ENCODE measurements at regions not wholly inside any gene's neighbourhood (a gene's known extent, or its start where the extent isn't known, plus 50 kb on each side); places are given as distances from the start of the nearest gene placed in this dataset.

DNA sequence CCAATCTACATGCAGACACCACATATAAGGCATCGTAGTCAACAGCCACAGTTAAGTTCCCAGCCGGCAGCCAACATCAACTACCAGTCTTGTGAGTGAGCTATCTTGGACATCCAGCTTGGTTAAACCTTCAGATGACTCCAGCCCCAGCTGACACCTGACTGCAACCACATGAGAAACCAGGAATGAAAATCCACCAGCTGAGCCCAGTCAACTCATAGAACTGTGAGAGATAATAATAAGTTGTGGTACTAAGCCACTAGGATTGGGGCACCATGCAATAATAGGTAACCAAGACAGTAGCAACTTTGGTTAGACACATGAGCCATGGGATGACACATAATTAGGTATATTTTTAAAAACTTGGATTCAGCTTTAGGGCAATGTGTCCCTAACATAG lies 188.1 kb upstream of the BCOR start:
- Mint-ChIP-seq H3K27ac (no peak overlapping the region), H3K4me3 (no peak overlapping the region), H3K36me3 (no peaks in the 10 kb centered on the region), H3K4me1 (peaks cover 12% of the 10 kb centered on the region), H3K27me3 (no peaks in the 10 kb centered on the region), H3K9me3 (peaks cover 8% of the 10 kb centered on the region)
- no peak for ATAC-seq

DNA sequence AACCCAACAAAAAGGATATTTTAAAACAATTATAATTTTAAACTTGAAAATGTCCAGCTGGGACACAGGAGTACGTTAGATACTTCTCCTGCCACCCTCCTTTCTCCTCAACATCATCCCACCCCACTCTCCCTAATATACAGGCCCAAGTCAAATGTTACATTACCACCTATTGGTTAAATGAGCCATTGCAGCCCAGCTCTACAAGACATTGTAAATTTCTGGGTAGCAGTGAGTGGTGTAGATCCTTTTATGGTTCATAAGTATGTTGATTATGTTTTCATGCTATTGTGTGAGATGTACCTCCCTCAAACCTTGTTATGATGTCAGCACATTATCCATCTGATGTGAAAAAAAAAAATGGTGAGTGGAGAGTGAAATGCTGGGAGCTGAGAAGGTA lies 187.1 kb upstream of the BCOR start:
- Mint-ChIP-seq H3K27ac (no peak overlapping the region), H3K27me3 (no peaks in the 10 kb centered on the region), H3K4me1 (peaks cover 12% of the 10 kb centered on the region), H3K4me3 (no peak overlapping the region), H3K36me3 (no peaks in the 10 kb centered on the region), H3K9me3 (peaks cover 8% of the 10 kb centered on the region)
- ATAC-seq = no peak

DNA sequence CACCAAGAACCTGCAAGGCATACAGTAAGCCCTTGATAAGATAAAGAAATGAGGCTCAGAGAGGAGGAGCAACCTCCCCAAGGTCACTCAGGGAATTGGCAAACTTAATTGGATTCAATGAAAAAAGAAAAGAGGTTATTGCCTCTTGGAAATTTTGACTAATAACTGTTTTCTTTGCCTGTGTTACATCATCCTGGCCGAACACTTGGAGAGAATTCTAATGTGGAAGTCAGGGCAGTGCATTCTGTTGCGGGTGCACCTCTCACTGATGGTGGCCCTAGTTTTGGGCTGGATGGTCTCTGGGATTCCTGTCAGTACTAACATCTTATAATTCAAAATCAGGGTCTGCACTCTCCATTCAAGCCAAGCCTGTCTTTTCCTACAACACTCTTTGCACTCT lies 186.2 kb upstream of the BCOR start:
- peaks cover 12% of the 10 kb centered on the region for H3K4me1 Mint-ChIP-seq
- H3K36me3 Mint-ChIP-seq = no peaks in the 10 kb centered on the region
- no peak for ATAC-seq
- no peak overlapping the region for H3K27ac Mint-ChIP-seq
- no peaks in the 10 kb centered on the region for H3K27me3 Mint-ChIP-seq
- H3K4me3 Mint-ChIP-seq = no peak overlapping the region
- peaks cover 8% of the 10 kb centered on the region for H3K9me3 Mint-ChIP-seq

DNA sequence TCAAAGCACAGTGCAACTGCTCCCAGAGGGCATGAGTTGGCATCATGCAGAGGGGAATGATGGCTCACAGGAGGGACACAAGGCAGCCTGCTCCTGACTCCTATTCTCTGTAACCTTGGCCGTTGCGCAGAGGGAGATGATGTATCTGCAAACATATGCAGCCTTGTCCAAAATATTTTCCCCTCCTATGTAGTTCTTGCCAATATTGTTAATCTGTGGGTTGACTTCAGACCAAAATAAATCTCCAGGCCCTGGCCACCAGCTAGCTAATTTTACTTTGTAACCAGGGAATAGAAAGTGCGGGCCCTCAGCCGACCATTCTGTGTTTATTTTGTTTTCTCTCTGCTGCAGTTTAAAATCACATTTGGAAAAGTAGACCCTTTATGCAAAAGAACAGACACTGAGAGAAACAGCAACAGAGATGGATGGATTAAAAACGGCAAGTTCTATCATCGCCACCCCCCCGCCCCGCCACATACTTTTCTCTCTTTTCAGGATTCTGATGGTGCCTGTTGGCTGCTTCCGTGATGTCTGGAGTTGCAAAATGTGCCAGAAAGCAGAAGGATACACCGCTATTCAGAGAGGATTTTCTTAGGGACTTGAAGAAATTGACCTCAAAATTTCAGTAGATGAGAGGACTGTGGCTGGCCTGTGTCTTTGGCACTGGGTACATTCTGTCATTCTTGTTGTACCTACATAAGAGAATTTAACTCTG lies 185.3 kb upstream of the BCOR start:
- H3K9me3 Mint-ChIP-seq = peaks cover 8% of the 10 kb centered on the region
- H3K27me3 Mint-ChIP-seq = no peaks in the 10 kb centered on the region
- no peak for ATAC-seq
- no peaks in the 10 kb centered on the region for H3K36me3 Mint-ChIP-seq
- no peak overlapping the region for H3K27ac Mint-ChIP-seq
- H3K4me1 Mint-ChIP-seq = peaks cover 12% of the 10 kb centered on the region
- H3K4me3 Mint-ChIP-seq = no peak overlapping the region

DNA sequence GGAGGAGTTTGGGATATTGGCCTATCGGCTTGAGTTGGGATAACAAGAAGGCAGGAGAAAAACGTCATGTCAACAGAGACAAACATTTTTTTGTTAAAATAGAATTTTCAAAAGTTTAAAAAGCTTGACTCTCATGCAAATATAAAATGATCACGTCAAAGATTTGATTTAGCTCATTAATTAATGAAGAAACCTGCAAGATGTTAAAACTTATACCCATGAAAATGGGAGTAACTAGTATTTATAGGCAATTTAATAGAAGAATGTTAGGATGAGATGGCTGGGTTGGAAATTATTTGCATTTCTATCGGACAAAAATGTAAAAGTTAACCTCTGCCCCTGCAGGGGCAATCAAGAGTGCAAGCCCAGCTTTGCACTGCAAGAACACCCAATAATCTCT lies 184.6 kb upstream of the BCOR start:
- Mint-ChIP-seq H3K27ac (no peak overlapping the region), H3K4me1 (peaks cover 12% of the 10 kb centered on the region), H3K4me3 (no peak overlapping the region), H3K36me3 (no peaks in the 10 kb centered on the region), H3K9me3 (peaks cover 8% of the 10 kb centered on the region), H3K27me3 (no peaks in the 10 kb centered on the region)
- ATAC-seq = no peak

DNA sequence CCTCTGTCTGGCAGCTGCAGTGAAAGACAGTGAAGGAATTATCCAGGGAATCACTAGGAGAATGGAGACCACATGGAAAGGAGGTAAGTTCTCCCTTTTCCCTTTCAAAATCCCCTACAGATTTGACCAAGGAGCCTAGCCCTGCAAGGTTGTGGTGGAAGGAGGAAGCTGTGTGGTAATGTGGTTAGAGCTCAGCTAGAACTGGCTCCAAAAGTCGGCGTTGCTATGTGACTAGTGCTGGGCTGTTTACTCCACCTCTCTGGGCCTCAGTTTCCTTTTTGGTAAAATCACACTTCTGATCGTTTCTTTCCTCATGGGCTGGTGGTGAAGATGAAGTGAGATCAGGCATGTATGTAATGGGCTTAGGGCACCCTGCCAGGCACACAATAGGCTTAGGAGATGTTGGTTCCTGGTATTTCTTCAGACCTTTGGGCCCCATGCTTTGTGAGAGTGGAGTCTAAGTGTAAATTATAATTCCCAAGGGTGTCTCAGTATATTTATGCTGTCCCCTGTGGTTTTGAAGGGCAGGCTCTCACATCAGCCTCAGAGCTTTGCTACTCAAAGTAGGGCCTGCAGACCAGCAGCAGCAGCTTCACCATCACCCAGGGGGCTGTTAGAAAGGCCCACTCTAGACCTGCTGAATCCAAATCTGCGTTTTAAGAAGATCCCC lies 183.7 kb upstream of the BCOR start:
- Mint-ChIP-seq H3K27me3 (no peaks in the 10 kb centered on the region), H3K9me3 (peaks cover 8% of the 10 kb centered on the region), H3K27ac (no peak overlapping the region), H3K36me3 (no peaks in the 10 kb centered on the region), H3K4me1 (peaks cover 12% of the 10 kb centered on the region), H3K4me3 (no peak overlapping the region)
- no peak for ATAC-seq

DNA sequence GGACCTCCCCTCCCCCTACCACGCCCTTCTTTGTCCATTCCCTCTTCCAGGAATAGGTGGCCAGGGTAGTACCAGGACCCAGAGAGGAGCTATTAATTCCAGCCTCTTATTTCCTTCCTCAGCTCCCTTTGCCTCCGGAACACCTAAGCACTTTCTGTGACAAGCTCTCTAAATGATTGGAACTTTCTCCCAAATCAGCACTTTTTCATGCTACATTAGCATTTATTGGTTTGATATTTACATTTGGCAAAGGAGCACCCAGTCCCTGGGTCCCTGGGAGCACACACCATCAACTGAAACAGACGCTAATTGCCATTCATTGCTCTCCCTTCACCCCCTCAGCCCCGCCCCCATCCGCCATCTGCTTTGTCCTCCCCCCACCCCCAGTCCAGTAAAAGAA lies 182.0 kb upstream of the BCOR start:
- ATAC-seq = no peak
- peaks cover under 1% of the 10 kb centered on the region for H3K9me3 Mint-ChIP-seq
- no peak overlapping the region for H3K4me3 Mint-ChIP-seq
- peaks cover 12% of the 10 kb centered on the region for H3K4me1 Mint-ChIP-seq
- H3K27ac Mint-ChIP-seq = no peak overlapping the region
- H3K27me3 Mint-ChIP-seq = no peaks in the 10 kb centered on the region
- H3K36me3 Mint-ChIP-seq = no peaks in the 10 kb centered on the region

DNA sequence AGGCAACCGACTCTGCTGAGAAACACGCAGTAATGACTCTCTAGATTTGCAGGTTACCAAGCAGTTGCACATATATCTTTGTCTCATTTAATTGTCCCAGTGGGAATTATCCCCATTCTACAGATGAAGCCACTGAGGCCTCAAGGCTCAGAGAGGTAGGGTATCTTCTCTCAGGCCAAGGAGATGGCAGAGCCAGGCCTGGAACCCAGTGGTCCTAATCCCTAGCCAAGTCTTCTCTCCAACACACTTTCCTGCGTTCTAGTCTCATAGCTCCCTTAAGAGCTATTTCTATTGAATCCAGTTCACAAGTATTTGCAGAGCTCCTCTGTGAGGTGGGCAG lies 181.3 kb upstream of the BCOR start:
- H3K27ac Mint-ChIP-seq = no peak overlapping the region
- H3K4me3 Mint-ChIP-seq = no peak overlapping the region
- no peaks in the 10 kb centered on the region for H3K36me3 Mint-ChIP-seq
- ATAC-seq = no peak
- peaks cover 12% of the 10 kb centered on the region for H3K4me1 Mint-ChIP-seq
- H3K27me3 Mint-ChIP-seq = no peaks in the 10 kb centered on the region
- no peaks in the 10 kb centered on the region for H3K9me3 Mint-ChIP-seq

DNA sequence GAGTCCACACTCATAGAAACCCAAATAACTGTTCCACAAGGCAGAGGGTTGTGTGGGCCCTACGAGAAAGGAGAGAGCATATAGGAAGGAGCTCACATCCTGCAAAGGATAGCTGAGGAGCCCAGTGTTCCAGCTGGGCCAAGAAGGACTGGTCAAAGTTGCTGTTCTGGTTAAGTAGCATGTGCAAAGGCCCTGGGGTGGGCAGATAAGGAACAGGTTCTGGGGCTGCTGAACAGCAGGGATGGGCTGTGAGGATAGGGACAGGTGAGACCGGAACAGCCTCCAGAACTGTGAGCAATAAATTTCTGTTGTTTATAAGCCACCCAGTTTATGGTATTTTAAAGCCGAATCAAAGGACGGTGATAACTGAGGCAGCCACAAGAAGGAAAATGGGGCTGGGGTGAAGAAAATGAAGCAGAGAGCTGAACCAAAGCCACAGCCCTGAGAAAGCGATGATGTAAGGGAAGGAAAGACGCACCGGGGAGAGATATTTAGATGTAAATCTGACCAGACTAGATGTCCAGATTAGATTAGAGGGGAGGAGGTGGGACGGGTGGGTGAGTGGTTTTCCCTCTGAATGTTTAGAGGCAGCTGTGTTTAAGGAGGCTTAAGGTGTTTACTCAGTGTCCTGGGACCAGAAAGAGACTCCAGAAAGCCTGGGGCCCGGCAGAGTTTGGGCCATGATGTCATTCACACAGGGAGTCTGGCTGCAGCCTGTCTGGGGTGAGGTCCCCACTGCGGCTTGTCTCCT lies 180.8 kb upstream of the BCOR start:
- Mint-ChIP-seq H3K27ac (no peak overlapping the region), H3K4me1 (peaks cover 12% of the 10 kb centered on the region), H3K9me3 (no peaks in the 10 kb centered on the region), H3K4me3 (no peak overlapping the region), H3K27me3 (no peaks in the 10 kb centered on the region), H3K36me3 (no peaks in the 10 kb centered on the region)
- ATAC-seq = no peak

DNA sequence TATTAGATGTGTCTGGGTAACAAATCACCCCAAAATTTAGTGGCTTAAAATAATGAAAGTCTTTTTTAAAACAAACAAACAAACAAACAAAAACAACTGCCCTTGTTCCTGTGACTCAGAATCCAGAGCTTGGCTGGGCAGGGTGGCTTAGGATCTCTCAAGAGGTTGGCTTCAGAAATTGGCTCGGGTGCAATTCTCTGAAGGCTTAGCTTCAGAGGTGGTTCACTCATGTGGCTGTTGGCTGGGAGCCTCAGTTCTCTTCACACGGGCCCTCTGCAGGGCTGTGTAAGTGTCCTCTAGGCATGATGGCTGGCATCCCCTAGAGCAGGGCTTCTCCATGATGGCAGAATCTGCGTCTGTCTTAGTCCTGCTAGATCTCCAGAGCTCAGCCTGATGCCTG lies 179.9 kb upstream of the BCOR start:
- no peak for ATAC-seq
- peaks cover 12% of the 10 kb centered on the region for H3K4me1 Mint-ChIP-seq
- no peak overlapping the region for H3K27ac Mint-ChIP-seq
- no peaks in the 10 kb centered on the region for H3K27me3 Mint-ChIP-seq
- no peaks in the 10 kb centered on the region for H3K9me3 Mint-ChIP-seq
- no peak overlapping the region for H3K4me3 Mint-ChIP-seq
- H3K36me3 Mint-ChIP-seq = no peaks in the 10 kb centered on the region

DNA sequence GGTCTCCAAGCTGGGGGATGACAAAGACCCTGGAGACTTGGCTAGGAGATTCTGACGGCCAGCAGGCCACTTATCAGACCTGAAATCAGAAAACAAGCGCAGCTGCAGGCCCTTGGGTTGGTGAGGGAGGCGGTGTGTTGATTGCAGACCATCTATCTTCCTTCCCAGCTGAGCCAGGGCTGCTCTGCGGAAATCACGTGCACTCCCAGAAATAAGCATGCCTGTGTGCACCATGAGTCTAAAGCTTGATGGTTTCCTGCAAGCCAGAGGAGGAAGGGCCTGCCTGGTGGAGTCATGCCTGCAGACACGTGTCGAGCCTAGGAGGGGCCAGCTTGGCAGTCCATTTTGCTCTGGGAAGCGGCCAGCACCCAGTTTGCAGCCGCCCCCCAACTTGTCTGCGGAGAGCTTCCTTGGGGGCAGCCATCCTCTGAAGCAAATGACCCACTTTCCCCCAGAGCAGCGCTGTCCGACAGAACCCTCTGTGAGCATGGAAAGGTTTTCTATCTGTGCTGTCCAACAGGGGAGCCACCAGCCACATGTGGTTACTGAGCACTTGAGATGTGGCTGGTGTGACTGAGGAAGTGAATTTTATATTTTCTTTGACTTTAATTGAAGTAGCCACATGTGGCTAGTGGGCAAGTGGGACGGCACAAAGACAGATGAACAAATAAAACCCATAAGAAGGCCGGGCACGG lies 175.7 kb upstream of the BCOR start:
- ATAC-seq = no peak
- H3K27ac Mint-ChIP-seq = no peak overlapping the region
- H3K4me3 Mint-ChIP-seq = no peak overlapping the region

DNA sequence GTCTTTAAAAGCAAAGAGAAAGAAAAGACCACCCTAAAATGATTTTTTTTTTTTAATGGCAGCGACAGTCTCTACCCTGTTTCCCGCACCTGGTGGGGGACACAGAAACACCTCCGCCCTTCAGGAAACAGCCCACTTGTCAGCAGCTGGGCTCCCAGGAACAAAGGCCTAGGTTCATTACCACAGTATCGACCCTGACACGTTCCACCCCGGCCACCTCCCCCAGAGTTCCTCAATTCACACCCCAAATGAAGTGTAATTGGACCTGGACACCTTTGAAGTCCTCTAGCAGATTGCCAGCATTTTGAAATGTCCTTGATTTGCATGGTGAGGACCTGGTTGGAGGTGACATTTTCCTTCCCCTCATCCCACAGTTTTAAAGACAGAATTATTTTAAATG lies 175.0 kb upstream of the BCOR start:
- no peak for ATAC-seq
- Mint-ChIP-seq H3K4me1 (peaks cover 1% of the 10 kb centered on the region), H3K36me3 (no peaks in the 10 kb centered on the region), H3K4me3 (no peak overlapping the region), H3K27ac (no peak overlapping the region), H3K27me3 (no peaks in the 10 kb centered on the region), H3K9me3 (no peaks in the 10 kb centered on the region)

More for the DNA sequence above, 175.7 kb upstream of the BCOR start:
- Mint-ChIP-seq H3K27me3 (no peaks in the 10 kb centered on the region), H3K9me3 (no peaks in the 10 kb centered on the region), H3K4me1 (no peaks in the 10 kb centered on the region), H3K36me3 (no peaks in the 10 kb centered on the region)

DNA sequence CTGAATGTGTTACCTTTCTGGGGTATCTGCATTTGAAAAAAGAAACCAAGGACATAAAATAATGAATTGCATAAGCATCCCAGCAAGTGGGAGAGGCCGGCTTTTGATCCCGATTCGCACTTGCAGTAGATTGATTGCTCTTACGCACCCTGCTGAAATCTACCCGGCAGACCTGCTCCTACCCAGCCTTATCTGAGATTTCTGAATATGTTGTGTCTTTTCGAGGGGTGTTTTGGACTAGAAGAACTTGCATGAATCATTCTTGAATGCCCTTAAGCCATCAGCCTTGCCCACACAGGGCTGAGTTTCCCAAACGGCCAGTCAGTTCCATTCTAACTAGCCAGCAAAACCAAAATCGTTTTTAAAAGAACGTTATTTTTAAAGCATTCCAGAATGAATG lies 174.4 kb upstream of the BCOR start:
- peaks cover 8% of the 10 kb centered on the region for H3K4me1 Mint-ChIP-seq
- H3K4me3 Mint-ChIP-seq = no peak overlapping the region
- no peak for ATAC-seq
- no peak overlapping the region for H3K27ac Mint-ChIP-seq
- H3K9me3 Mint-ChIP-seq = no peaks in the 10 kb centered on the region
- no peaks in the 10 kb centered on the region for H3K36me3 Mint-ChIP-seq
- no peaks in the 10 kb centered on the region for H3K27me3 Mint-ChIP-seq

DNA sequence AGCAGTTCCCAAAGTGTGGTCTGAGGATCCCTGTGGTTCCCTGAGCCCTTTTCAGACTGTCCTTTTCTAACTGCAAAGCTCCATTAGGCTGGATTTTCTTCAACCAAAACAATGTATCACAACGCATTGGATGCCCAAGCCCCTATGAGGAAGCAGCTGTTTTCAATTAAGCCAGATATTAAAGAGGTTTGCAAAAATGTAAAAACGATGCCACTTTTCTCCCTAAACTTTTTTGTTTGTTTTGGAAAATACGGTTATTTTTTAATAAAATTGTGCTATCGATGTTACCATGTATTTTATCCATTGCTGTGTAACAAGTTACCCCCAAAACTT lies 170.4 kb upstream of the BCOR start:
- Mint-ChIP-seq H3K36me3 (no peaks in the 10 kb centered on the region), H3K27ac (no peak overlapping the region), H3K9me3 (no peaks in the 10 kb centered on the region), H3K27me3 (no peaks in the 10 kb centered on the region), H3K4me3 (no peak overlapping the region), H3K4me1 (peaks cover 8% of the 10 kb centered on the region)
- no peak for ATAC-seq

DNA sequence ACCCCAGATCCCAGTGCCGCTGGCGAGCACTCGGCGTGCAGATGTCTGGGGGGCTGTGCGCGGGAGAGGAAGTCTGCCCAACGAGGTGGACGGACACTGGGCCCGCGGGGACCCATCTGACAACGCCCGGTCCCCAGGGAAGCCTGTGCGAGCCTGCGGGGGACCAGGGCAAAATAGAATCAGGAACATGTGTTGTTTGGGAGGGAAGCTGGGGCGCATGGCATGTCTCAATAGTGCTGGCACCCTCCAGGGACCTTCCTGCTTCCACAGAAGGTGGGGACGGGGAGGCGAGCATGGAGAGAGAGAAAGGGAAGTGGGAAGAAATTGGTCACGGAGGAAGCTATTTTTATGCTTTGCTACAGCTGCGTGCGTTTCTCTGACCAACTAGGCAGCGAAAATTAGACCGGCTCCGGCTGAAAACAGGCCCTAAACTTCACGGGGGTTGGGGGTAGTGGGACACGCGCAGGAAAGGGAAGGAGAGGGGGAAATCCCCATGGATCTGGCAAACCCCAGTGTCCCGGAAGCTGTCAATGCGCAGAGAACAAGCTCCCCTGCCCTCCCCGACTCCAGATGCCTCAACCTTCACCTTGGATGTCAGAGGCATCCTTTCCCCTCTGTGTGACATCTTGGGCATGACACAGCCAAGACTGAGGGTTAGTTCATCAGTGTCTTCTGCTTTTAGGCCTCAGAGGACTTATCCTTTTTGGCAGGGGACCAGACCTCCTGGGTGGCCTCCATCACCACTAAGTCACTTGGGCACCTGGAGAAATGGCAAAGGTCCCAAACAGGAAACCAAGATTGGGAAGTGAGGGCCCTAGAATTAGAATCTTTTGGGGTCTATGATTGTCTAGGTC lies 169.8 kb upstream of the BCOR start:
- Mint-ChIP-seq H3K27ac (peak overlapping the region; percentile 77), H3K4me3 (peak overlapping the region; percentile 69), H3K27me3 (no peaks in the 10 kb centered on the region), H3K4me1 (peaks cover 8% of the 10 kb centered on the region), H3K36me3 (no peaks in the 10 kb centered on the region), H3K9me3 (no peaks in the 10 kb centered on the region)
- peak; percentile 68 for ATAC-seq

Data from stimulated activated memory B cell treated with anti-CD40 and anti-IgM and Interleukin-4, amounts not matched to agents 10 μg/mL and 1 μg/mL and 100 μg/mL, for 72 hours (primary cell).